SK-N-MC (cell line): ENCODE measurements at regions not wholly inside any gene's neighbourhood (a gene's known extent, or its start where the extent isn't known, plus 50 kb on each side); places are given as distances from the start of the nearest gene placed in this dataset.

ENCODE experiments used
- EZH2 ChIP-seq: fragments of 200-600 bp; sonication (generic); IDR thresholded peaks from one replicate; pipeline ENCODE4 v1.6.1; 2017; ENCODE audit warnings: antibody characterized with exemption
- FOXP2 ChIP-seq: optimal IDR thresholded peaks from 2 replicates; pipeline ENCODE3; 2011; ENCODE audit warnings: mild to moderate bottlenecking, moderate library complexity; ENCODE audit not compliant: insufficient read depth; ENCODE audit errors: extremely low read length, control extremely low read depth
- POLR2AphosphoS5 ChIP-seq: IDR thresholded peaks from 2 replicates; pipeline ENCODE4 v1.6.1; 2012; ENCODE audit warnings: mild to moderate bottlenecking, low read depth, low read length, borderline replicate concordance

DNA sequence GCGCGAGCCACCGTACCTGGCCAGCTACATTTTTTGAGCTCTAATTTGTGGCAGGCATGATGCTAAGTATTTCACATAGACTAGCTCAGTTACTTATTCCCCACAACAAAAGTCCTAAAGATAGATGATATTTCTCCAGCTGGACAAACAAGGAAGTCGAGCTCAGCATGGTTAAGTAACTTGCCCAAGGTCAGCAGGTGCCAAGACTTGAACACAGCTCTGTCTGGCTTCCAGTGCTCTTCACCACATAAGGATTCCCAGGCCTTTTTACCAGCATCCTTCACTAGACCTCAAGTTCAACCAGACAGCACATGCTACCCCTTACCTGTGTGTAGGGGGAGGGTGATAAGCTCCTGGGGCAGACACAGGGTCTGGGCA, 177.3 kb upstream of the NCAM1 start:
- TF ChIP-seq POLR2AphosphoS5 (no peak), EZH2 (no peak), FOXP2 (no peak)
